ENCODE measurements at regions not wholly inside any gene's neighbourhood (a gene's known extent, or its start where the extent isn't known, plus 50 kb on each side); places are given as distances from the start of the nearest gene placed in this dataset.

- no peak for TF ChIP-seq POLR2AphosphoS5 (IDR thresholded peaks at IDR 0.05; ENCODE audit: borderline replicate concordance, low read depth, low read length)
- no peak for TF ChIP-seq EZH2 (IDR thresholded peaks at IDR 0.05)
- no peak for TF ChIP-seq FOXP2 (optimal IDR thresholded peaks at IDR 0.05; ENCODE audit: control extremely low read depth, extremely low read length, insufficient read depth)
Measured at GRCh38 chr11:115005663-115006062, 327.3 kb downstream of the NXPE2 start.
